GM12892 (cell line): ENCODE measurements at regions not wholly inside any gene's neighbourhood (a gene's known extent, or its start where the extent isn't known, plus 50 kb on each side); places are given as distances from the start of the nearest gene placed in this dataset.

Experiments used
- POLR2A ChIP-seq: IDR thresholded peaks from 2 replicates; pipeline ENCODE4 v1.6.1; 2011; ENCODE audit warnings: low read depth, low read length, control low read depth
- POLR2AphosphoS5 ChIP-seq: IDR thresholded peaks from 2 replicates; pipeline ENCODE4 v1.6.1; 2011; ENCODE audit warnings: low read depth, low read length, control low read depth
- TAF1 ChIP-seq: IDR thresholded peaks from 2 replicates; pipeline ENCODE4 v1.6.1; 2011; ENCODE audit warnings: low read depth, mild to moderate bottlenecking, control low read depth, low read length, borderline replicate concordance

DNA sequence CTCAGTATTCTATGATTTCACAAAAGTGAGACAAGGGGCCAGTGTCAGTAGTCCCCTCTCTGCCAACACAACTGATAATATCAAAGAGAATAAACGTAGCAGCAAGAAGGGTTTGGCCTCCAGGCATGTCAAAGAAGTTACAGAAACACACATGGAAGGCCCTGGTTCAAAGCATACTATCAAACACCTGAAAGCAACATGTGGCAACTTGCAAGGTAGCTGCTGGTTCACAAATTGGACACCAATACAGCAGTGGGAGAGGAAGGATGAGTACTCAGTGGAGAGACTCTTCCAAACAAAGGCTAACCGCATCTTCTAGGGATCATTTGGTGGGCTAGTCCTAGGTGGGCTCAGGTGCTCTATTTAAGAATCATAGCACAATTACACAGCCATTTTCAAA lies 74.9 kb upstream of the MAOA start:
- TF ChIP-seq POLR2A, result no peak
- no peak for TF ChIP-seq POLR2AphosphoS5
- TF ChIP-seq TAF1, result no peak
